Activated T-cell treated with anti-CD3 and anti-CD28 coated beads, Interleukin-2, amount 50 U/mL, for 24 hours (primary cell): ENCODE measurements at regions not wholly inside any gene's neighbourhood (a gene's known extent, or its start where the extent isn't known, plus 50 kb on each side); places are given as distances from the start of the nearest gene placed in this dataset.
A peak's percentile ranks its signal among the peaks of the same experiment; 100 is the strongest.
"Not testable (repeated sequence)": the region's sequence is repeated elsewhere in the genome, so short reads cannot be mapped to it uniquely, and the experiment has no call there.

Source experiments
- DNase-seq: peaks from one replicate; pipeline ENCODE4 v3.0.0-alpha.2; 2020
- H3K27ac Mint-ChIP-seq: 2 replicates; pipeline ENCODE4 v1.8.0; 2020; ENCODE audit warnings: mild to moderate bottlenecking, mixed read lengths
- H3K27me3 Mint-ChIP-seq: 2 replicates; pipeline ENCODE4 v1.8.0; 2020; ENCODE audit warnings: mixed read lengths
- H3K36me3 Mint-ChIP-seq: 2 replicates; pipeline ENCODE4 v1.8.0; 2020; ENCODE audit warnings: low read depth, mixed read lengths
- H3K4me1 Mint-ChIP-seq: 2 replicates; pipeline ENCODE4 v1.8.0; 2020; ENCODE audit warnings: low read depth, mixed read lengths
- H3K4me3 Mint-ChIP-seq: 2 replicates; pipeline ENCODE4 v1.8.0; 2020; ENCODE audit warnings: mild to moderate bottlenecking, moderate library complexity, mixed read lengths
- H3K9me3 Mint-ChIP-seq: 2 replicates; pipeline ENCODE4 v1.8.0; 2020; ENCODE audit warnings: mixed read lengths

- Mint-ChIP-seq H3K4me1 (no peaks in the 10 kb centered on the region), H3K4me3 (no peak overlapping the region), H3K27ac (no peak overlapping the region), H3K9me3 (peaks cover 15% of the 10 kb centered on the region), H3K27me3 (peaks cover 20% of the 10 kb centered on the region), H3K36me3 (no peaks in the 10 kb centered on the region)
- no peak for DNase-seq
Measured at GRCh38 chr2:161480123-161480522, 64.0 kb downstream of the TBR1 start.

GRCh38 chr2:161481619-161482018 is 65.5 kb downstream of the TBR1 start:
- peaks cover 14% of the 10 kb centered on the region for H3K27me3 Mint-ChIP-seq
- H3K4me1 Mint-ChIP-seq = no peaks in the 10 kb centered on the region
- H3K27ac Mint-ChIP-seq = no peak overlapping the region
- no peak for DNase-seq
- no peaks in the 10 kb centered on the region for H3K36me3 Mint-ChIP-seq
- H3K9me3 Mint-ChIP-seq = peaks cover 15% of the 10 kb centered on the region
- H3K4me3 Mint-ChIP-seq = no peak overlapping the region

GRCh38 chr2:161484061-161484460 is 68.0 kb downstream of the TBR1 start:
- Mint-ChIP-seq H3K27me3 (peaks cover 12% of the 10 kb centered on the region), H3K27ac (no peak overlapping the region), H3K36me3 (no peaks in the 10 kb centered on the region), H3K9me3 (peaks cover 15% of the 10 kb centered on the region), H3K4me1 (no peaks in the 10 kb centered on the region), H3K4me3 (no peak overlapping the region)
- DNase-seq = no peak

- no peak overlapping the region for H3K4me3 Mint-ChIP-seq
Measured at GRCh38 chr2:161486111-161486510, 70.0 kb downstream of the TBR1 start.

GRCh38 chr2:161488131-161488699 is 72.1 kb downstream of the TBR1 start:
- Mint-ChIP-seq H3K4me1 (no peaks in the 10 kb centered on the region), H3K4me3 (no peak overlapping the region), H3K27me3 (peaks cover 3% of the 10 kb centered on the region), H3K27ac (no peak overlapping the region), H3K9me3 (no peaks in the 10 kb centered on the region), H3K36me3 (no peaks in the 10 kb centered on the region)
- no peak for DNase-seq

More at GRCh38 chr2:161486111-161486510, 70.0 kb downstream of the TBR1 start:
- no peak overlapping the region for H3K27ac Mint-ChIP-seq
- H3K27me3 Mint-ChIP-seq = peaks cover 9% of the 10 kb centered on the region
- no peaks in the 10 kb centered on the region for H3K36me3 Mint-ChIP-seq
- no peaks in the 10 kb centered on the region for H3K4me1 Mint-ChIP-seq
- H3K9me3 Mint-ChIP-seq = peaks cover 9% of the 10 kb centered on the region
- DNase-seq = no peak

- DNase-seq = no peak
- Mint-ChIP-seq H3K9me3 (no peaks in the 10 kb centered on the region), H3K36me3 (no peaks in the 10 kb centered on the region), H3K27me3 (no peaks in the 10 kb centered on the region), H3K27ac (no peak overlapping the region), H3K4me1 (no peaks in the 10 kb centered on the region), H3K4me3 (no peak overlapping the region)
Measured at GRCh38 chr2:161488879-161489278, 72.8 kb downstream of the TBR1 start.

- not testable (repeated sequence) for H3K36me3 Mint-ChIP-seq, H3K27ac Mint-ChIP-seq, H3K9me3 Mint-ChIP-seq, DNase-seq
- peaks cover 11% of the 10 kb centered on the region for H3K4me1 Mint-ChIP-seq
- peak overlapping the region; percentile 70 for H3K4me3 Mint-ChIP-seq
- peaks cover 53% of the 10 kb centered on the region for H3K27me3 Mint-ChIP-seq
Measured at GRCh38 chr2:161500892-161501610, 85.0 kb downstream of the TBR1 start.

GRCh38 chr2:161502279-161502678 is 86.2 kb downstream of the TBR1 start:
- not testable (repeated sequence) for DNase-seq, H3K4me3 Mint-ChIP-seq, H3K27ac Mint-ChIP-seq, H3K36me3 Mint-ChIP-seq, H3K9me3 Mint-ChIP-seq
- Mint-ChIP-seq H3K27me3 (peaks cover 50% of the 10 kb centered on the region), H3K4me1 (peaks cover 11% of the 10 kb centered on the region)

- H3K27ac Mint-ChIP-seq, DNase-seq, H3K36me3 Mint-ChIP-seq, H3K9me3 Mint-ChIP-seq, H3K4me3 Mint-ChIP-seq: not testable (repeated sequence)
- peaks cover 42% of the 10 kb centered on the region for H3K27me3 Mint-ChIP-seq
- H3K4me1 Mint-ChIP-seq = peaks cover 11% of the 10 kb centered on the region
Measured at GRCh38 chr2:161504628-161505289, 88.7 kb downstream of the TBR1 start.

GRCh38 chr2:161505466-161505865 is 89.4 kb downstream of the TBR1 start:
- not testable (repeated sequence) for H3K36me3 Mint-ChIP-seq, DNase-seq, H3K9me3 Mint-ChIP-seq, H3K4me3 Mint-ChIP-seq, H3K27ac Mint-ChIP-seq
- H3K4me1 Mint-ChIP-seq = peaks cover 11% of the 10 kb centered on the region
- H3K27me3 Mint-ChIP-seq = peaks cover 45% of the 10 kb centered on the region

GRCh38 chr2:161513295-161514032 is 97.4 kb downstream of the TBR1 start:
- H3K4me1 Mint-ChIP-seq, H3K4me3 Mint-ChIP-seq, H3K36me3 Mint-ChIP-seq: not testable (repeated sequence)

GRCh38 chr2:161522796-161523195 is 101.4 kb upstream of the SLC4A10 start:
- no peaks in the 10 kb centered on the region for H3K36me3 Mint-ChIP-seq

More at GRCh38 chr2:161513295-161514032, 97.4 kb downstream of the TBR1 start:
- not testable (repeated sequence) for DNase-seq, H3K9me3 Mint-ChIP-seq, H3K27ac Mint-ChIP-seq
- H3K27me3 Mint-ChIP-seq = peaks cover 18% of the 10 kb centered on the region

GRCh38 chr2:161533218-161533617 is 91.0 kb upstream of the SLC4A10 start:
- Mint-ChIP-seq H3K4me1 (no peaks in the 10 kb centered on the region), H3K27ac (no peak overlapping the region), H3K27me3 (peaks cover 21% of the 10 kb centered on the region), H3K36me3 (no peaks in the 10 kb centered on the region), H3K4me3 (no peak overlapping the region), H3K9me3 (peaks cover 16% of the 10 kb centered on the region)
- no peak for DNase-seq

More at GRCh38 chr2:161522796-161523195, 101.4 kb upstream of the SLC4A10 start:
- no peak for DNase-seq
- peaks cover 9% of the 10 kb centered on the region for H3K27me3 Mint-ChIP-seq
- peaks cover 22% of the 10 kb centered on the region for H3K9me3 Mint-ChIP-seq
- no peaks in the 10 kb centered on the region for H3K4me1 Mint-ChIP-seq
- no peak overlapping the region for H3K27ac Mint-ChIP-seq
- no peak overlapping the region for H3K4me3 Mint-ChIP-seq

GRCh38 chr2:161546635-161547034 is 77.6 kb upstream of the SLC4A10 start:
- no peak overlapping the region for H3K4me3 Mint-ChIP-seq
- no peaks in the 10 kb centered on the region for H3K27me3 Mint-ChIP-seq
- H3K9me3 Mint-ChIP-seq = no peaks in the 10 kb centered on the region
- DNase-seq = no peak
- H3K27ac Mint-ChIP-seq = no peak overlapping the region
- no peaks in the 10 kb centered on the region for H3K36me3 Mint-ChIP-seq
- no peaks in the 10 kb centered on the region for H3K4me1 Mint-ChIP-seq
